DMS53 (cell line): ENCODE measurements at regions not wholly inside any gene's neighbourhood (a gene's known extent, or its start where the extent isn't known, plus 50 kb on each side); places are given as distances from the start of the nearest gene placed in this dataset.
"Not testable (repeated sequence)": the region's sequence is repeated elsewhere in the genome, so short reads cannot be mapped to it uniquely, and the experiment has no call there.

Experiments used
- DNase-seq: peaks from one replicate; lab custom pipeline; 2025; lab: John Stamatoyannopoulos, UW

- DNase-seq, result no peak
These were observed 1147.5 kb upstream of the ACVR2A start for GRCh38 chr2:146697307-146697706.

- not testable (repeated sequence) for DNase-seq
These were observed 1148.0 kb upstream of the ACVR2A start for GRCh38 chr2:146696787-146697186.

GRCh38 chr2:146681991-146682390, 1162.8 kb upstream of the ACVR2A start:
- no peak for DNase-seq

- DNase-seq, result no peak
These were observed 1166.3 kb upstream of the ACVR2A start for GRCh38 chr2:146678516-146678915.

- peak; percentile 0 for DNase-seq
These were observed 1167.5 kb upstream of the ACVR2A start for GRCh38 chr2:146677280-146677679.

GRCh38 chr2:146669735-146670134, 1175.1 kb upstream of the ACVR2A start:
- no peak for DNase-seq

- peak; percentile 4 for DNase-seq
These were observed 1178.5 kb upstream of the ACVR2A start for GRCh38 chr2:146666340-146666739.

GRCh38 chr2:146665800-146666199, 1179.0 kb upstream of the ACVR2A start:
- DNase-seq, result no peak

- peak; percentile 42 for DNase-seq
These were observed 1183.2 kb upstream of the ACVR2A start for GRCh38 chr2:146661473-146662096.

- peak; percentile 0 for DNase-seq
These were observed 1184.9 kb upstream of the ACVR2A start for GRCh38 chr2:146659976-146660375.

GRCh38 chr2:146652311-146652710, 1192.5 kb upstream of the ACVR2A start:
- DNase-seq, result no peak

- no peak for DNase-seq
These were observed 1193.5 kb upstream of the ACVR2A start for GRCh38 chr2:146651361-146651760.

- DNase-seq, result peak; percentile 73
These were observed 1202.8 kb upstream of the ACVR2A start for GRCh38 chr2:146642066-146642465.

GRCh38 chr2:146634230-146635097, 1210.4 kb upstream of the ACVR2A start:
- DNase-seq, result no peak

- no peak for DNase-seq
These were observed 1211.7 kb upstream of the ACVR2A start for GRCh38 chr2:146633159-146633558.

- no peak for DNase-seq
These were observed 1212.1 kb upstream of the ACVR2A start for GRCh38 chr2:146632707-146633106.

GRCh38 chr2:146624430-146625160, 1220.2 kb upstream of the ACVR2A start:
- DNase-seq, result no peak

GRCh38 chr2:146623771-146624170, 1221.1 kb upstream of the ACVR2A start:
- DNase-seq, result no peak

- no peak for DNase-seq
These were observed 1223.2 kb upstream of the ACVR2A start for GRCh38 chr2:146621656-146622055.

- peak; percentile 7 for DNase-seq
These were observed 1229.1 kb upstream of the ACVR2A start for GRCh38 chr2:146615778-146616177.

- DNase-seq, result no peak
These were observed 1236.3 kb upstream of the ACVR2A start for GRCh38 chr2:146608490-146608889.

GRCh38 chr2:146604521-146604920, 1240.3 kb upstream of the ACVR2A start:
- no peak for DNase-seq

GRCh38 chr2:146602856-146603255, 1242.0 kb upstream of the ACVR2A start:
- DNase-seq, result no peak
